Endothelial cell of umbilical vein (primary cell): ENCODE measurements at regions not wholly inside any gene's neighbourhood (a gene's known extent, or its start where the extent isn't known, plus 50 kb on each side); places are given as distances from the start of the nearest gene placed in this dataset.

Experiments used
- BruUV-seq: library from RNA; stranded (reverse); fragments of 400-500 nt; replicated peaks from 2 replicates; lab custom pipeline; 2021; lab: Mats Ljungman, UMichigan
- CTCF ChIA-PET: fragments of 300-600, 350-600 bp; sonication (Branson Sonifier 250); formaldehyde crosslinking; loops from one replicate; lab custom pipeline; 2021; ENCODE audit warnings: antibody characterized with exemption, inconsistent platforms; lab: Charles Lee
- POLR2A ChIA-PET: fragments of 300-600, 350-600 bp; sonication (Branson Sonifier 250); formaldehyde crosslinking; loops from one replicate; lab custom pipeline; 2021; ENCODE audit warnings: antibody characterized with exemption, inconsistent platforms; lab: Charles Lee
- DNase-seq: peaks from one replicate; pipeline ENCODE4 v3.0.0-alpha.2; 2011; ENCODE audit warnings: low read depth, low spot score
- FAIRE-seq: peaks from 2 replicates; lab custom pipeline; 2011; peaks lifted over from hg19 to GRCh38; lab: Jason Lieb, UNC
- H2AFZ ChIP-seq: 2 replicates; pipeline ENCODE4 v1.6.0; 2012; ENCODE audit warnings: low read depth, low read length, control low read depth, inconsistent platforms
- H3K27ac ChIP-seq: 2 replicates; pipeline ENCODE4 v1.5.1; 2011; ENCODE audit warnings: low read depth, mild to moderate bottlenecking, control low read depth, low read length, moderate library complexity; ENCODE audit not compliant: insufficient read depth
- H3K27me3 ChIP-seq, 2 experiments: 2 replicates each; pipeline versions ENCODE4 v1.6.0 to v1.6.1; 2011; ENCODE audit warnings: low read length in 2 of 2, mixed read lengths in 1 of 2; ENCODE audit not compliant: control insufficient read depth in 2 of 2, insufficient read depth in 2 of 2
- H3K36me3 ChIP-seq, 2 experiments: 2 replicates in 1 of 2; 3 replicates in 1 of 2; pipeline ENCODE4 v1.5.1; 2011; ENCODE audit warnings: low read length in 2 of 2, mild to moderate bottlenecking in 1 of 2, moderate library complexity in 1 of 2; ENCODE audit not compliant: control insufficient read depth in 2 of 2, insufficient read depth in 2 of 2; ENCODE audit errors: extremely low read depth in 1 of 2
- H3K4me1 ChIP-seq: 3 replicates; pipeline ENCODE4 v1.5.1; 2011; ENCODE audit warnings: mild to moderate bottlenecking, low read length; ENCODE audit not compliant: control insufficient read depth, insufficient read depth; ENCODE audit errors: extremely low read depth
- H3K4me2 ChIP-seq: 2 replicates; pipeline ENCODE4 v1.6.1; 2011; ENCODE audit warnings: low read length, control low read depth, mixed read lengths; ENCODE audit not compliant: insufficient read depth
- H3K4me3 ChIP-seq, 3 experiments: fragments of 200-600 bp in 1 of 3; sonication (generic), shearing (Covaris generic) in 1 of 3; replicated peaks in 1 of 3; 2 replicates each; pipeline ENCODE4 v1.5.1; 2011 to 2016; ENCODE audit warnings: control low read depth in 3 of 3, low read length in 3 of 3, mild to moderate bottlenecking in 2 of 3, inconsistent platforms in 1 of 3, low read depth in 1 of 3, moderate library complexity in 1 of 3; ENCODE audit not compliant: insufficient read depth in 1 of 3
- H3K79me2 ChIP-seq: 2 replicates; pipeline ENCODE4 v1.6.0; 2012; ENCODE audit warnings: low read length, inconsistent platforms; ENCODE audit not compliant: control insufficient read depth, insufficient read depth
- H3K9ac ChIP-seq: replicated peaks from 2 replicates; pipeline ENCODE3; 2011; ENCODE audit warnings: low read length, control low read depth; ENCODE audit not compliant: insufficient read depth; ENCODE audit errors: extremely low read depth
- H3K9me1 ChIP-seq: replicated peaks from 3 replicates; pipeline ENCODE4 v1.6.0; 2011; ENCODE audit warnings: mild to moderate bottlenecking, low read length; ENCODE audit not compliant: control insufficient read depth, insufficient read depth; ENCODE audit errors: extremely low read depth
- H3K9me3 ChIP-seq: replicated peaks from 2 replicates; pipeline ENCODE4 v1.5.1; 2012; ENCODE audit warnings: low read length, inconsistent platforms; ENCODE audit not compliant: control insufficient read depth, insufficient read depth
- H4K20me1 ChIP-seq: replicated peaks from 2 replicates; pipeline ENCODE3; 2011; ENCODE audit warnings: mild to moderate bottlenecking, low read length; ENCODE audit not compliant: control insufficient read depth, insufficient read depth; ENCODE audit errors: extremely low read depth
- CTCF ChIP-seq, 2 donors: IDR thresholded peaks; 1 replicate in 1 of 2; 2 replicates in 1 of 2; pipeline ENCODE4 v1.5.1; 2011; ENCODE audit warnings: low read length in 2 of 2, mild to moderate bottlenecking in 2 of 2, moderate library complexity in 2 of 2, control low read depth in 1 of 2, inconsistent platforms in 1 of 2, low read depth in 1 of 2; ENCODE audit not compliant: insufficient read depth in 1 of 2; ENCODE audit errors: extremely low read depth in 1 of 2
- EZH2 ChIP-seq: IDR thresholded peaks from 2 replicates; pipeline ENCODE4 v1.6.1; 2012; ENCODE audit warnings: borderline replicate concordance, low read depth, mild to moderate bottlenecking, moderate library complexity, low read length, inconsistent platforms; ENCODE audit not compliant: severe bottlenecking
- FOS ChIP-seq: IDR thresholded peaks from 2 replicates; pipeline ENCODE4 v1.6.1; 2011; ENCODE audit warnings: mild to moderate bottlenecking, low read length, moderate library complexity, borderline replicate concordance; ENCODE audit not compliant: insufficient read depth
- GATA2 ChIP-seq: IDR thresholded peaks from 2 replicates; pipeline ENCODE4 v1.7.0; 2011; ENCODE audit warnings: low read depth, mild to moderate bottlenecking, moderate library complexity, mixed read lengths, low read length; ENCODE audit not compliant: insufficient read length, insufficient read depth
- JUN ChIP-seq: IDR thresholded peaks from 2 replicates; pipeline ENCODE4 v1.6.1; 2011; ENCODE audit warnings: borderline replicate concordance, low read depth; ENCODE audit not compliant: insufficient read length, insufficient read depth
- MYC ChIP-seq: IDR thresholded peaks from one replicate; pipeline ENCODE4 v1.6.1; 2011; ENCODE audit warnings: mild to moderate bottlenecking, low read depth, low read length
- POLR2A ChIP-seq: IDR thresholded peaks from 2 replicates; pipeline ENCODE4 v1.6.1; 2012; ENCODE audit warnings: low read depth, mild to moderate bottlenecking, control low read depth, low read length
- POLR2AphosphoS5 ChIP-seq: IDR thresholded peaks from 2 replicates; pipeline ENCODE4 v1.6.1; 2012; ENCODE audit warnings: low read depth, mild to moderate bottlenecking, control low read depth, low read length, moderate library complexity; ENCODE audit not compliant: insufficient read depth
- dilution Hi-C: fragments of 300-500 bp; cut with MboI; formaldehyde crosslinking; loops from one replicate; pipeline ENCODE4 v1.15.0; 2019; ENCODE audit warnings: low sequenced_read_pairs; ENCODE audit not compliant: extremely low pct_ligation_motif_present
- intact Hi-C: fragments of 100-400 bp; cut with micrococcal nuclease; formaldehyde crosslinking; loops from one replicate; pipeline ENCODE4 v1.10.0; 2022
- TF ChIP-seq, protein P1 (sequence below): IDR thresholded peaks from 2 replicates; pipeline ENCODE4 v1.6.1; 2011; ENCODE audit not compliant: insufficient read depth, insufficient read length

DNA sequence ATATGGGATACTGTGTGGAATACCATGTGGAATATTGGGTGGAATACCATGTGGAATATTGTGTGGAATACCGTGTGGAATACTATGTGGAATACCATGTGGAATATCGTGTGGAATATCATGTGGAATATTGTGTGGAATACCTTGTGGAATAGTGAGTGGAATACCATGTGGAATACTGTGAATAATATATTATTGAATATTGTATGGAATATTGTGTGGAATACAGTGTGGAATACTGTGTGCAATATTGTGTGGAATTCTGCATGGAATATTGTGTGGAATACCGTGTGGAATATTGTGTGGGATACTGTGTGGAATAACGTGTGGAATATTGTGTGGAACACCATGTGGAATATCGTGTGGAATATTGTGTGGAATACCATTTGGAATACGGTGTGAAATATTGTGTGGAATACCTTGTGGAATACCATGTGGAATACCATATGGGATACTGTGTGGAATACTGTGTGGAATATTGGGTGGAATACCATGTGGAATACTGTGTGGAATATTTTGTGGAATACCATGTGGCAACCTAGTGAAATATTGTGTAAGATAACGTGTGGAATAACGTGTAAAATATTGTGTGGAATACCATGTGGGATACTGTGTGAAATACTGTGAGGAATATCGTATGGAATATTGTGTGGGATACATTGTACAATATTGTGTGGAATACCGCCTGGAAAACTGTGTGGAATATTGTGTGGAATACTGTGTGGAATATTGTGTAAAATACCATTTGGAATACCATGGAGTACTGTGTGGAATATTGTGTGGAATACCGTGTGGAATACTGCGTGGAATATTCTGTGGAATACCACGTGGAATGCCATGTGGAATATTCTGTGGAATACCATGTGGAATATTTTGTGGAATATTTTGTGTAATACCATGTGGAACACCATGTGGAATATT lies 133.9 kb upstream of the CHST15 start:
- H3K27ac ChIP-seq: no peak overlapping the region
- no peak overlapping the region for H3K9ac ChIP-seq
- H3K27me3 ChIP-seq: no peaks in the 10 kb centered on the region
- no peak for DNase-seq
- ChIA-PET CTCF (no interaction called here), POLR2A (no interaction called here)
- dilution Hi-C loops: no loop called here
- no peaks in the 10 kb centered on the region for H3K79me2 ChIP-seq
- no peaks in the 10 kb centered on the region for H3K9me1 ChIP-seq
- H4K20me1 ChIP-seq: no peaks in the 10 kb centered on the region
- no peaks in the 10 kb centered on the region for H3K9me3 ChIP-seq
- no peak overlapping the region for H3K4me2 ChIP-seq
- H3K36me3 ChIP-seq: no peaks in the 10 kb centered on the region
- intact Hi-C loops: no loop called here
- BruUV-seq: no TSS peak
- H3K4me3 ChIP-seq: no peak overlapping the region
- H2AFZ ChIP-seq: no peak overlapping the region
- TF ChIP-seq, protein P1, sequence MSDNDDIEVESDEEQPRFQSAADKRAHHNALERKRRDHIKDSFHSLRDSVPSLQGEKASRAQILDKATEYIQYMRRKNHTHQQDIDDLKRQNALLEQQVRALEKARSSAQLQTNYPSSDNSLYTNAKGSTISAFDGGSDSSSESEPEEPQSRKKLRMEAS: no peak
- TF ChIP-seq FOS (no peak), MYC (no peak), GATA2 (no peak), POLR2AphosphoS5 (no peak), POLR2A (no peak), JUN (no peak), EZH2 (no peak), CTCF (IDR thresholded peaks at IDR 0.05; ENCODE audit: extremely low read depth in 1 of 2, insufficient read depth in 1 of 2, low read depth in 1 of 2, low read length in 2 of 2) (no peak)
- no peak for FAIRE-seq
- no peaks in the 10 kb centered on the region for H3K4me1 ChIP-seq
